ENCODE measurements at regions not wholly inside any gene's neighbourhood (a gene's known extent, or its start where the extent isn't known, plus 50 kb on each side); places are given as distances from the start of the nearest gene placed in this dataset.

DNA sequence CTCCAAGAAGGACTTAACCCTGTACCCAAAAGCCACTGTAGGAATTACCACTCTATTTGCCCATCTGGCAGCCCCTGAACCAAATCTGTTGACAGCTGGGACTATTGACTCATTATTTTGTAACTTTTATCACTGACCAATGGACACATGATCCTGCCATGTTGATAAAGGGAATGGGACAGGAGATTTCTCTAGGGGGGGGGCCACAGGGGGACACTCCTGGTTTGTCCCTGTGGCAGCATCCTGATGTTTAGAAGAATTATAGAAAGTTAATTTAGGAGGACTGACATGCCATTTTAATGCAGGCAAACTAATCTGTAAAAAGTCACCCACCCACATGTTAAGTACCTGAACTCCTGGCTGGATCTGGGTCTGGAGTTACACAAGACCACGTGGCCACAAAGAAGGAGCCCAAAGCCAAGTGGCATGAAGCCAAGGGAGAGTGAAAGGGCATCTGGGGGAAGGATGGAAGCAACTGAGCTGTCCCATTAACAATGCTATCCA is 558.1 kb downstream of the ETS1 start:
- TF ChIP-seq, protein P1, sequence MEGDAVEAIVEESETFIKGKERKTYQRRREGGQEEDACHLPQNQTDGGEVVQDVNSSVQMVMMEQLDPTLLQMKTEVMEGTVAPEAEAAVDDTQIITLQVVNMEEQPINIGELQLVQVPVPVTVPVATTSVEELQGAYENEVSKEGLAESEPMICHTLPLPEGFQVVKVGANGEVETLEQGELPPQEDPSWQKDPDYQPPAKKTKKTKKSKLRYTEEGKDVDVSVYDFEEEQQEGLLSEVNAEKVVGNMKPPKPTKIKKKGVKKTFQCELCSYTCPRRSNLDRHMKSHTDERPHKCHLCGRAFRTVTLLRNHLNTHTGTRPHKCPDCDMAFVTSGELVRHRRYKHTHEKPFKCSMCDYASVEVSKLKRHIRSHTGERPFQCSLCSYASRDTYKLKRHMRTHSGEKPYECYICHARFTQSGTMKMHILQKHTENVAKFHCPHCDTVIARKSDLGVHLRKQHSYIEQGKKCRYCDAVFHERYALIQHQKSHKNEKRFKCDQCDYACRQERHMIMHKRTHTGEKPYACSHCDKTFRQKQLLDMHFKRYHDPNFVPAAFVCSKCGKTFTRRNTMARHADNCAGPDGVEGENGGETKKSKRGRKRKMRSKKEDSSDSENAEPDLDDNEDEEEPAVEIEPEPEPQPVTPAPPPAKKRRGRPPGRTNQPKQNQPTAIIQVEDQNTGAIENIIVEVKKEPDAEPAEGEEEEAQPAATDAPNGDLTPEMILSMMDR (IDR thresholded peaks at IDR 0.05) = no peak
- TF ChIP-seq CHD4 (IDR thresholded peaks at IDR 0.05; ENCODE audit: borderline replicate concordance) = no peak
- no peak for TF ChIP-seq POLR2A (IDR thresholded peaks at IDR 0.05; ENCODE audit: low read length)
- no peak for TF ChIP-seq PHF8 (IDR thresholded peaks at IDR 0.05; ENCODE audit: borderline replicate concordance, low read depth)
- TF ChIP-seq CHD2 (IDR thresholded peaks at IDR 0.05; ENCODE audit: low read length, partially characterized antibody) = no peak
- TF ChIP-seq RAD21 (conservative IDR thresholded peaks at IDR 0.05 in 1 of 2, IDR thresholded peaks at IDR 0.05 in 1 of 2) = no peak
- TF ChIP-seq, protein P2, sequence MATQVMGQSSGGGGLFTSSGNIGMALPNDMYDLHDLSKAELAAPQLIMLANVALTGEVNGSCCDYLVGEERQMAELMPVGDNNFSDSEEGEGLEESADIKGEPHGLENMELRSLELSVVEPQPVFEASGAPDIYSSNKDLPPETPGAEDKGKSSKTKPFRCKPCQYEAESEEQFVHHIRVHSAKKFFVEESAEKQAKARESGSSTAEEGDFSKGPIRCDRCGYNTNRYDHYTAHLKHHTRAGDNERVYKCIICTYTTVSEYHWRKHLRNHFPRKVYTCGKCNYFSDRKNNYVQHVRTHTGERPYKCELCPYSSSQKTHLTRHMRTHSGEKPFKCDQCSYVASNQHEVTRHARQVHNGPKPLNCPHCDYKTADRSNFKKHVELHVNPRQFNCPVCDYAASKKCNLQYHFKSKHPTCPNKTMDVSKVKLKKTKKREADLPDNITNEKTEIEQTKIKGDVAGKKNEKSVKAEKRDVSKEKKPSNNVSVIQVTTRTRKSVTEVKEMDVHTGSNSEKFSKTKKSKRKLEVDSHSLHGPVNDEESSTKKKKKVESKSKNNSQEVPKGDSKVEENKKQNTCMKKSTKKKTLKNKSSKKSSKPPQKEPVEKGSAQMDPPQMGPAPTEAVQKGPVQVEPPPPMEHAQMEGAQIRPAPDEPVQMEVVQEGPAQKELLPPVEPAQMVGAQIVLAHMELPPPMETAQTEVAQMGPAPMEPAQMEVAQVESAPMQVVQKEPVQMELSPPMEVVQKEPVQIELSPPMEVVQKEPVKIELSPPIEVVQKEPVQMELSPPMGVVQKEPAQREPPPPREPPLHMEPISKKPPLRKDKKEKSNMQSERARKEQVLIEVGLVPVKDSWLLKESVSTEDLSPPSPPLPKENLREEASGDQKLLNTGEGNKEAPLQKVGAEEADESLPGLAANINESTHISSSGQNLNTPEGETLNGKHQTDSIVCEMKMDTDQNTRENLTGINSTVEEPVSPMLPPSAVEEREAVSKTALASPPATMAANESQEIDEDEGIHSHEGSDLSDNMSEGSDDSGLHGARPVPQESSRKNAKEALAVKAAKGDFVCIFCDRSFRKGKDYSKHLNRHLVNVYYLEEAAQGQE (IDR thresholded peaks at IDR 0.05) = no peak
- TF ChIP-seq, protein P3, sequence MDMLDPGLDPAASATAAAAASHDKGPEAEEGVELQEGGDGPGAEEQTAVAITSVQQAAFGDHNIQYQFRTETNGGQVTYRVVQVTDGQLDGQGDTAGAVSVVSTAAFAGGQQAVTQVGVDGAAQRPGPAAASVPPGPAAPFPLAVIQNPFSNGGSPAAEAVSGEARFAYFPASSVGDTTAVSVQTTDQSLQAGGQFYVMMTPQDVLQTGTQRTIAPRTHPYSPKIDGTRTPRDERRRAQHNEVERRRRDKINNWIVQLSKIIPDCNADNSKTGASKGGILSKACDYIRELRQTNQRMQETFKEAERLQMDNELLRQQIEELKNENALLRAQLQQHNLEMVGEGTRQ (IDR thresholded peaks at IDR 0.05) = no peak
- no peak for TF ChIP-seq NR3C1 (IDR thresholded peaks at IDR 0.05)
- TF ChIP-seq EP300 (IDR thresholded peaks at IDR 0.05) = no peak
- no peak for TF ChIP-seq TP53 (CRISPR knock-in tag; IDR thresholded peaks at IDR 0.05)
- no peak for TF ChIP-seq MAFK (IDR thresholded peaks at IDR 0.05; ENCODE audit: partially characterized antibody)
- TF ChIP-seq ZNF302 (CRISPR knock-in tag; IDR thresholded peaks at IDR 0.05) = no peak
- TF ChIP-seq JUNB (IDR thresholded peaks at IDR 0.05) = no peak
